CD8-positive, alpha-beta memory T cell (primary cell): ENCODE measurements at regions not wholly inside any gene's neighbourhood (a gene's known extent, or its start where the extent isn't known, plus 50 kb on each side); places are given as distances from the start of the nearest gene placed in this dataset.

Experiments
- CTCF ChIA-PET: fragments of 350-600 bp; sonication (Branson Sonifier 250); formaldehyde crosslinking; loops from one replicate; lab custom pipeline; 2021; ENCODE audit warnings: antibody characterized with exemption; lab: Charles Lee
- POLR2A ChIA-PET: fragments of 350-600 bp; sonication (Branson Sonifier 250); formaldehyde crosslinking; loops from one replicate; lab custom pipeline; 2021; ENCODE audit warnings: antibody characterized with exemption; lab: Charles Lee
- DNase-seq, 5 donors: peaks; one replicate each; pipeline versions ENCODE4 v3.0.0 to v3.0.0-alpha.2; 2020 to 2022; ENCODE audit warnings: mixed read lengths in 1 of 5
- H3K27ac ChIP-seq: one replicate; pipeline ENCODE4 v1.7.0; 2013; ENCODE audit warnings: low read depth, mild to moderate bottlenecking, low read length, moderate library complexity
- H3K27me3 ChIP-seq: 2 replicates; pipeline ENCODE4 v1.7.0; 2013; ENCODE audit warnings: low read length, mild to moderate bottlenecking; ENCODE audit not compliant: insufficient read depth, poor library complexity, severe bottlenecking
- H3K36me3 ChIP-seq: 2 replicates; pipeline ENCODE4 v1.7.0; 2013; ENCODE audit warnings: mild to moderate bottlenecking, low read length, moderate library complexity; ENCODE audit not compliant: insufficient read depth
- H3K4me1 ChIP-seq: 2 replicates; pipeline ENCODE4 v1.7.0; 2013; ENCODE audit warnings: mild to moderate bottlenecking, low read length, moderate library complexity; ENCODE audit not compliant: insufficient read depth
- H3K4me3 ChIP-seq: 2 replicates; pipeline ENCODE4 v1.7.0; 2013; ENCODE audit warnings: mild to moderate bottlenecking, low read length
- H3K9me3 ChIP-seq: 2 replicates; pipeline ENCODE4 v1.7.0; 2013; ENCODE audit warnings: mild to moderate bottlenecking, low read length
- H3K27ac Mint-ChIP-seq, 8 donors: one replicate each; pipeline ENCODE4 v1.8.0; 2020 to 2021; ENCODE audit warnings: mixed read lengths in 8 of 8, mild to moderate bottlenecking in 6 of 8, inconsistent platforms in 3 of 8, moderate library complexity in 3 of 8
- H3K27me3 Mint-ChIP-seq, 2 donors: one replicate each; pipeline ENCODE4 v1.8.0; 2020 to 2021; ENCODE audit warnings: mixed read lengths in 2 of 2, mild to moderate bottlenecking in 1 of 2, moderate library complexity in 1 of 2
- H3K36me3 Mint-ChIP-seq, 3 donors: one replicate each; pipeline ENCODE4 v1.8.0; 2020 to 2021; ENCODE audit warnings: mixed read lengths in 3 of 3, inconsistent platforms in 1 of 3, mild to moderate bottlenecking in 1 of 3
- H3K4me1 Mint-ChIP-seq, 3 donors: one replicate each; pipeline ENCODE4 v1.8.0; 2020 to 2021; ENCODE audit warnings: mixed read lengths in 3 of 3, inconsistent platforms in 1 of 3, mild to moderate bottlenecking in 1 of 3
- H3K4me3 Mint-ChIP-seq, 7 donors: one replicate each; pipeline ENCODE4 v1.8.0; 2020 to 2021; ENCODE audit warnings: mixed read lengths in 7 of 7, mild to moderate bottlenecking in 6 of 7, moderate library complexity in 4 of 7, inconsistent platforms in 2 of 7
- H3K9me3 Mint-ChIP-seq, 5 donors: one replicate each; pipeline ENCODE4 v1.8.0; 2020 to 2022; ENCODE audit warnings: mixed read lengths in 5 of 5, mild to moderate bottlenecking in 3 of 5, moderate library complexity in 2 of 5, inconsistent platforms in 1 of 5

- H3K36me3 Mint-ChIP-seq = no peaks in the 10 kb centered on the region
- H3K27ac Mint-ChIP-seq = no peak overlapping the region
- no peak for DNase-seq
- H3K27me3 Mint-ChIP-seq = peaks cover 2 to 4% of the 10 kb centered on the region in 2 donors
- peaks cover 7 to 19% (median 8%) of the 10 kb centered on the region in 5 donors for H3K9me3 Mint-ChIP-seq
- CTCF ChIA-PET = no interaction called here
- Histone ChIP-seq H3K9me3 (no peaks in the 10 kb centered on the region), H3K4me1 (no peaks in the 10 kb centered on the region), H3K4me3 (no peak overlapping the region), H3K27me3 (no peaks in the 10 kb centered on the region), H3K36me3 (no peaks in the 10 kb centered on the region), H3K27ac (no peak overlapping the region)
- no peaks in the 10 kb centered on the region for H3K4me1 Mint-ChIP-seq
- H3K4me3 Mint-ChIP-seq = no peak overlapping the region
- POLR2A ChIA-PET = no interaction called here
Observed at GRCh38 chr9:115386963-115387770, 269.2 kb upstream of the TNC start.

DNA sequence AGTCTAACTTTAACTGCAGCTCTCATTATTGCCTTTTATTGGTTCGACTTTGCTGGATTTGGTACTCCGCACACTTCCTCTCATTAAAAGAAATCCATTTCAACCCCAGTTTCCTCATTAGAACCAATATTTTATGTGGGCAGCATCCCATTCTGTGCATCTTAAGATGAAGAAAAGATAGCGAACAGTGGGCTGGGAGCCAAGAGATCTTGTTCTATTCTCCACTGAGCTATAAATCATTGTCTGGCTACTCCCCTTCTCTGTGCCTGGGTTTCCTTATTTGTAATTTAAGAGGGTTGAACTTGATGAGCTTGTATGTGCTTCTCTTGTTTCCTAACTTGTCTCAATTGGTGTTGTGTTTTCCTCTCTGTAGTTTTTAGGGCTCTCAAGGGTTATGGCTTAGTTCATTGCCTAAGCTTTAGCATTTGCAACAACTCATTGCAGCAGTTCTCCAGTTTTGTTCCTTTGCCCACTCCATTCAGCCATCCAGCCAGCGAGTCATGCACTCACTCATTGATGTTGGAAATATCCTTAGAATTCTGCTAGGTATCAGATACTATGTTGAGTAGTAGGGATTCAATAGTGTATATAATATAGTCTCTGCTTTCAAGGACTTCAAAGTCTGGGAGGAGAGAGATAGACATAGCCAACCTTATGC, 273.3 kb upstream of the TNC start:
- no peak overlapping the region for H3K27ac ChIP-seq
- no peaks in the 10 kb centered on the region for H3K4me1 ChIP-seq
- no peak overlapping the region for H3K4me3 ChIP-seq
- no peaks in the 10 kb centered on the region for H3K27me3 ChIP-seq
- Mint-ChIP-seq H3K9me3 (peaks cover 0 to 2% (median 0%) of the 10 kb centered on the region in 5 donors), H3K36me3 (no peaks in the 10 kb centered on the region), H3K4me1 (no peaks in the 10 kb centered on the region), H3K27ac (no peak overlapping the region), H3K27me3 (peaks cover 4 to 6% of the 10 kb centered on the region in 2 donors), H3K4me3 (no peak overlapping the region)
- no peak for DNase-seq
- CTCF ChIA-PET = no interaction called here
- H3K9me3 ChIP-seq = no peaks in the 10 kb centered on the region
- H3K36me3 ChIP-seq = no peaks in the 10 kb centered on the region
- POLR2A ChIA-PET = no interaction called here

GRCh38 chr9:115393976-115394775, 276.2 kb upstream of the TNC start:
- H3K9me3 ChIP-seq = no peaks in the 10 kb centered on the region
- no peaks in the 10 kb centered on the region for H3K36me3 Mint-ChIP-seq
- H3K9me3 Mint-ChIP-seq = peaks cover 0 to 2% (median 0%) of the 10 kb centered on the region in 5 donors
- POLR2A ChIA-PET = no interaction called here
- no peaks in the 10 kb centered on the region for H3K36me3 ChIP-seq
- H3K4me1 Mint-ChIP-seq = no peaks in the 10 kb centered on the region
- H3K4me3 Mint-ChIP-seq = no peak overlapping the region
- H3K27ac Mint-ChIP-seq = no peak overlapping the region
- H3K4me1 ChIP-seq = no peaks in the 10 kb centered on the region
- no peaks in the 10 kb centered on the region for H3K27me3 ChIP-seq
- H3K4me3 ChIP-seq = no peak overlapping the region
- H3K27me3 Mint-ChIP-seq = peaks cover 4 to 7% of the 10 kb centered on the region in 2 donors
- no peak overlapping the region for H3K27ac ChIP-seq
- no peak for DNase-seq
- CTCF ChIA-PET = no interaction called here

DNA sequence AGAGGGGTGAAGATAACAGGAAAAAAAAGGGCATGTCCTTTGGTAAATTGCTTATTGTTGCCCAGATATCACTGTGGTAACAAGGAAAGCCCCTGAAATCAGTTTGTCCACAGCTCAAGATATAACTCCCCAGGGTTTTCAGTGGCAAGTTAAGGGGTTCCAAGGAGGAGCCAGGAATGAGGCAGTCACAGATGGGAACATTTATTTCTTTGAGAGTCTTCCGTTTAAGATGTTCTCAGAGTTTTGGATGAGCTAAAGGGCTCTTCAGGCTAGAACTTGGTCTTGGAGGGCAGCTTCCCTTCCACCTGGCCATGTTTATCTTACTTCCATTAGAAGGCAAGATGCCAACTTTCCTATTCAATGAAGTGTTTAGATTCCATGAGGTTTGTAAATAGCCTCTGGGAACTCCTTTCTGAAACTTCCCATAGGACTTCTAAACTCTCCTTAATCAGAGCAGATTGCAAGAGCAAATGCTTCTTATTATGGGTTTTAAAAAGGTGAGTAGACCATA, 277.6 kb upstream of the TNC start:
- Histone ChIP-seq H3K36me3 (no peaks in the 10 kb centered on the region), H3K27ac (no peak overlapping the region), H3K4me1 (no peaks in the 10 kb centered on the region), H3K27me3 (no peaks in the 10 kb centered on the region), H3K9me3 (no peaks in the 10 kb centered on the region), H3K4me3 (no peak overlapping the region)
- Mint-ChIP-seq H3K4me3 (no peak overlapping the region), H3K27me3 (peaks cover 4 to 7% of the 10 kb centered on the region in 2 donors), H3K36me3 (no peaks in the 10 kb centered on the region), H3K9me3 (peaks cover 0 to 2% (median 0%) of the 10 kb centered on the region in 5 donors), H3K4me1 (no peaks in the 10 kb centered on the region), H3K27ac (no peak overlapping the region)
- DNase-seq = no peak
- POLR2A ChIA-PET = no interaction called here
- CTCF ChIA-PET = no interaction called here

GRCh38 chr9:115396071-115396529, 278.1 kb upstream of the TNC start:
- ChIA-PET CTCF (no interaction called here), POLR2A (no interaction called here)
- Histone ChIP-seq H3K27me3 (no peaks in the 10 kb centered on the region), H3K4me1 (no peaks in the 10 kb centered on the region), H3K36me3 (no peaks in the 10 kb centered on the region), H3K9me3 (no peaks in the 10 kb centered on the region), H3K4me3 (no peak overlapping the region), H3K27ac (no peak overlapping the region)
- H3K27ac Mint-ChIP-seq = no peak overlapping the region
- no peak overlapping the region for H3K4me3 Mint-ChIP-seq
- H3K27me3 Mint-ChIP-seq = peaks cover 4 to 7% of the 10 kb centered on the region in 2 donors
- DNase-seq = no peak
- H3K9me3 Mint-ChIP-seq = peaks cover 0 to 2% (median 0%) of the 10 kb centered on the region in 5 donors
- H3K4me1 Mint-ChIP-seq = no peaks in the 10 kb centered on the region
- H3K36me3 Mint-ChIP-seq = no peaks in the 10 kb centered on the region

- H3K27ac Mint-ChIP-seq = no peak overlapping the region
- Histone ChIP-seq H3K27ac (no peak overlapping the region), H3K4me3 (no peak overlapping the region), H3K4me1 (no peaks in the 10 kb centered on the region), H3K27me3 (no peaks in the 10 kb centered on the region), H3K36me3 (no peaks in the 10 kb centered on the region), H3K9me3 (no peaks in the 10 kb centered on the region)
- no peak for DNase-seq
- no peaks in the 10 kb centered on the region for H3K36me3 Mint-ChIP-seq
- ChIA-PET POLR2A (no interaction called here), CTCF (no interaction called here)
- peaks cover 0 to 2% (median 0%) of the 10 kb centered on the region in 5 donors for H3K9me3 Mint-ChIP-seq
- peaks cover 4 to 7% of the 10 kb centered on the region in 2 donors for H3K27me3 Mint-ChIP-seq
- H3K4me3 Mint-ChIP-seq = no peak overlapping the region
- H3K4me1 Mint-ChIP-seq = no peaks in the 10 kb centered on the region
Observed at GRCh38 chr9:115397591-115398312, 279.8 kb upstream of the TNC start.

- ChIA-PET CTCF (no interaction called here), POLR2A (no interaction called here)
- Mint-ChIP-seq H3K9me3 (peaks cover 0 to 2% (median 0%) of the 10 kb centered on the region in 5 donors), H3K27me3 (peaks cover 4 to 7% of the 10 kb centered on the region in 2 donors), H3K4me3 (no peak overlapping the region), H3K4me1 (no peaks in the 10 kb centered on the region), H3K27ac (no peak overlapping the region), H3K36me3 (no peaks in the 10 kb centered on the region)
- Histone ChIP-seq H3K4me1 (no peaks in the 10 kb centered on the region), H3K9me3 (no peaks in the 10 kb centered on the region), H3K36me3 (no peaks in the 10 kb centered on the region), H3K27me3 (no peaks in the 10 kb centered on the region), H3K4me3 (no peak overlapping the region), H3K27ac (no peak overlapping the region)
- no peak for DNase-seq
Observed at GRCh38 chr9:115398313-115398650, 280.3 kb upstream of the TNC start.
